ENCODE measurements at regions not wholly inside any gene's neighbourhood (a gene's known extent, or its start where the extent isn't known, plus 50 kb on each side); places are given as distances from the start of the nearest gene placed in this dataset.

- TF ChIP-seq CTCF (IDR thresholded peaks at IDR 0.05; ENCODE audit: borderline replicate concordance, extremely low read depth, low read length, poor library complexity, severe bottlenecking): no peak
- TF ChIP-seq EZH2 (IDR thresholded peaks at IDR 0.05; ENCODE audit: borderline replicate concordance, low read depth, low read length, severe bottlenecking): no peak
Observed at GRCh38 chr7:25775570-25775969, 376.4 kb upstream of the NFE2L3 start.
